C4-2B (cell line): ENCODE measurements at regions not wholly inside any gene's neighbourhood (a gene's known extent, or its start where the extent isn't known, plus 50 kb on each side); places are given as distances from the start of the nearest gene placed in this dataset.

ENCODE experiments used
- H3K27ac ChIP-seq: fragments of 450-650 bp; 2 replicates; pipeline ENCODE4 v1.5.1; 2017
- CTCF ChIP-seq: fragments of 450-650 bp; conservative IDR thresholded peaks from 2 replicates; pipeline ENCODE4 v1.5.1; 2017; ENCODE audit warnings: mild to moderate bottlenecking
- ZFX ChIP-seq: fragments of 450-650 bp; IDR thresholded peaks from 2 replicates; pipeline ENCODE4 v1.6.1; 2017

GRCh38 chr5:38036765-38037164, 196.9 kb upstream of the GDNF start:
- no peak overlapping the region for H3K27ac ChIP-seq
- TF ChIP-seq ZFX (no peak), CTCF (no peak)

- no peak overlapping the region for H3K27ac ChIP-seq
- no peak for TF ChIP-seq CTCF
- TF ChIP-seq ZFX: no peak
Observed at GRCh38 chr5:38032149-38032548, 192.3 kb upstream of the GDNF start.

- no peak overlapping the region for H3K27ac ChIP-seq
- TF ChIP-seq ZFX: no peak
- no peak for TF ChIP-seq CTCF
Observed at GRCh38 chr5:38031304-38031703, 191.5 kb upstream of the GDNF start.

GRCh38 chr5:38029397-38030065, 189.7 kb upstream of the GDNF start:
- TF ChIP-seq ZFX (no peak), CTCF (no peak)

GRCh38 chr5:38023799-38024198, 184.0 kb upstream of the GDNF start:
- H3K27ac ChIP-seq: no peak overlapping the region
- no peak for TF ChIP-seq ZFX
- peak; percentile 69 for TF ChIP-seq CTCF

More at GRCh38 chr5:38029397-38030065, 189.7 kb upstream of the GDNF start:
- H3K27ac ChIP-seq: no peak overlapping the region

GRCh38 chr5:38023371-38023770, 183.5 kb upstream of the GDNF start:
- TF ChIP-seq CTCF (no peak), ZFX (no peak)
- H3K27ac ChIP-seq: no peak overlapping the region

- no peak for TF ChIP-seq CTCF
- TF ChIP-seq ZFX: no peak
- H3K27ac ChIP-seq: no peak overlapping the region
Observed at GRCh38 chr5:38022631-38023030, 182.8 kb upstream of the GDNF start.
